CD14-positive monocyte (primary cell): ENCODE measurements at regions not wholly inside any gene's neighbourhood (a gene's known extent, or its start where the extent isn't known, plus 50 kb on each side); places are given as distances from the start of the nearest gene placed in this dataset.

ENCODE experiments used
- DNase-seq, 3 donors: peaks; one replicate each; pipeline ENCODE4 v3.0.0-alpha.2; 2011 to 2022
- H2AFZ ChIP-seq: 2 replicates; pipeline ENCODE4 v1.6.0; 2012; ENCODE audit warnings: mild to moderate bottlenecking, low read depth, low read length, inconsistent platforms; ENCODE audit not compliant: insufficient read depth, poor library complexity, severe bottlenecking
- H3K27ac ChIP-seq, 2 donors: 1 replicate in 1 of 2; 2 replicates in 1 of 2; pipeline ENCODE4 v1.5.1; 2012 to 2013; ENCODE audit warnings: low read length in 2 of 2, control low read depth in 1 of 2, inconsistent platforms in 1 of 2, low read depth in 1 of 2, mild to moderate bottlenecking in 1 of 2
- H3K27me3 ChIP-seq, 2 donors: one replicate each; pipeline versions ENCODE4 v1.6.0 to v1.6.1; 2011 to 2013; ENCODE audit warnings: low read length in 2 of 2; ENCODE audit not compliant: control insufficient read depth in 2 of 2, insufficient read depth in 2 of 2
- H3K36me3 ChIP-seq, 2 donors: replicated peaks in 1 of 2; 1 replicate in 1 of 2; 2 replicates in 1 of 2; pipeline versions ENCODE4 v1.5.1 to v1.6.1; 2012 to 2013; ENCODE audit warnings: low read length in 2 of 2, control low read depth in 1 of 2, inconsistent platforms in 1 of 2, mild to moderate bottlenecking in 1 of 2; ENCODE audit not compliant: insufficient read depth in 2 of 2, control insufficient read depth in 1 of 2
- H3K4me1 ChIP-seq, 2 donors: 1 replicate in 1 of 2; 2 replicates in 1 of 2; pipeline versions ENCODE4 v1.5.1 to v1.6.1; 2012 to 2013; ENCODE audit warnings: low read length in 2 of 2, control low read depth in 1 of 2, inconsistent platforms in 1 of 2, mild to moderate bottlenecking in 1 of 2, moderate library complexity in 1 of 2; ENCODE audit not compliant: insufficient read depth in 2 of 2, control insufficient read depth in 1 of 2
- H3K4me2 ChIP-seq: replicated peaks from 2 replicates; pipeline ENCODE3; 2012; ENCODE audit warnings: low read length, moderate library complexity, mild to moderate bottlenecking; ENCODE audit not compliant: poor library complexity, severe bottlenecking; ENCODE audit errors: extremely low read depth
- H3K4me3 ChIP-seq, 3 experiments: fragments of 200-600 bp in 1 of 3; sonication (generic) in 1 of 3; replicated peaks in 1 of 3; 1 replicate in 2 of 3; 2 replicates in 1 of 3; pipeline ENCODE4 v1.5.1; 2011 to 2013; ENCODE audit warnings: low read length in 3 of 3, mild to moderate bottlenecking in 3 of 3, control low read depth in 2 of 3, low read depth in 2 of 3, inconsistent platforms in 1 of 3, moderate library complexity in 1 of 3
- H3K79me2 ChIP-seq: 2 replicates; pipeline ENCODE4 v1.6.0; 2012; ENCODE audit warnings: mild to moderate bottlenecking, control low read depth, inconsistent platforms, low read length, moderate library complexity; ENCODE audit not compliant: insufficient read depth
- H3K9ac ChIP-seq: 2 replicates; pipeline ENCODE4 v1.6.0; 2017; ENCODE audit warnings: low read length, mild to moderate bottlenecking; ENCODE audit not compliant: insufficient read depth, poor library complexity, severe bottlenecking
- H3K9me3 ChIP-seq, 2 donors: replicated peaks in 1 of 2; 1 replicate in 1 of 2; 2 replicates in 1 of 2; pipeline versions ENCODE4 v1.5.1 to v1.6.1; 2012 to 2013; ENCODE audit warnings: low read length in 2 of 2, control low read depth in 1 of 2; ENCODE audit not compliant: control insufficient read depth in 1 of 2, insufficient read depth in 1 of 2
- H4K20me1 ChIP-seq: 2 replicates; pipeline ENCODE4 v1.6.0; 2012; ENCODE audit warnings: mild to moderate bottlenecking, low read length, control low read depth, moderate library complexity; ENCODE audit not compliant: insufficient read depth
- H3K27ac Mint-ChIP-seq, 7 donors: one replicate each; pipeline ENCODE4 v1.8.0; 2020; ENCODE audit warnings: mild to moderate bottlenecking in 7 of 7, mixed read lengths in 7 of 7, moderate library complexity in 6 of 7, inconsistent platforms in 2 of 7
- H3K27me3 Mint-ChIP-seq, 3 donors: one replicate each; pipeline ENCODE4 v1.8.0; 2021 to 2022; ENCODE audit warnings: low read depth in 3 of 3, mild to moderate bottlenecking in 3 of 3, mixed read lengths in 3 of 3, moderate library complexity in 3 of 3, inconsistent platforms in 1 of 3
- H3K36me3 Mint-ChIP-seq, 2 donors: one replicate each; pipeline ENCODE4 v1.8.0; 2020; ENCODE audit warnings: mixed read lengths in 2 of 2, inconsistent platforms in 1 of 2, mild to moderate bottlenecking in 1 of 2
- H3K4me1 Mint-ChIP-seq: one replicate; pipeline ENCODE4 v1.8.0; 2020; ENCODE audit warnings: mild to moderate bottlenecking, mixed read lengths
- H3K4me3 Mint-ChIP-seq, 2 donors: one replicate each; pipeline ENCODE4 v1.8.0; 2020; ENCODE audit warnings: mild to moderate bottlenecking in 2 of 2, mixed read lengths in 2 of 2, moderate library complexity in 1 of 2
- H3K9me3 Mint-ChIP-seq, 7 donors: one replicate each; pipeline ENCODE4 v1.8.0; 2020 to 2022; ENCODE audit warnings: mixed read lengths in 7 of 7, mild to moderate bottlenecking in 6 of 7, moderate library complexity in 6 of 7, inconsistent platforms in 2 of 7
- CTCF ChIP-seq: fragments of 200-600 bp; IDR thresholded peaks from one replicate; pipeline ENCODE4 v1.8.0; 2022; ENCODE audit warnings: antibody characterized with exemption, mild to moderate bottlenecking
- WGBS: methylation state at CpG from one replicate; pipeline ENCODE4 v1.1.5; 2013; ENCODE audit warnings: missing lambda C conversion rate; ENCODE audit not compliant: insufficient coverage; 5-methylcytosine and 5-hydroxymethylcytosine counted together
- intact Hi-C, 2 donors: fragments of 100-400 bp; cut with micrococcal nuclease; formaldehyde crosslinking; loops; one replicate each; pipeline versions ENCODE4 v1.15.0 to v1.15.1; 2023

GRCh38 chr6:97913721-97914120, 630.7 kb upstream of the MMS22L start:
- H3K4me1 ChIP-seq = no peaks in the 10 kb centered on the region
- H3K4me2 ChIP-seq = no peak overlapping the region
- no peaks in the 10 kb centered on the region for H3K9me3 ChIP-seq
- no peaks in the 10 kb centered on the region for H4K20me1 ChIP-seq
- no peak overlapping the region for H2AFZ ChIP-seq
- H3K9me3 Mint-ChIP-seq = peaks cover 0 to 5% (median 0%) of the 10 kb centered on the region in 7 donors
- no peaks in the 10 kb centered on the region for H3K36me3 ChIP-seq
- H3K27ac Mint-ChIP-seq = no peak overlapping the region
- intact Hi-C loops = no loop called here
- H3K4me3 Mint-ChIP-seq = no peak overlapping the region
- no peaks in the 10 kb centered on the region for H3K4me1 Mint-ChIP-seq
- H3K27ac ChIP-seq = no peak overlapping the region
- TF ChIP-seq CTCF = no peak
- no peaks in the 10 kb centered on the region for H3K36me3 Mint-ChIP-seq
- H3K9ac ChIP-seq = no peak overlapping the region
- H3K79me2 ChIP-seq = no peaks in the 10 kb centered on the region
- H3K4me3 ChIP-seq = no peak overlapping the region
- no CpG with 5 or more reads among the region's 1 CpG for WGBS
- DNase-seq = no peak
- no peaks in the 10 kb centered on the region for H3K27me3 ChIP-seq
- no peaks in the 10 kb centered on the region for H3K27me3 Mint-ChIP-seq

DNA sequence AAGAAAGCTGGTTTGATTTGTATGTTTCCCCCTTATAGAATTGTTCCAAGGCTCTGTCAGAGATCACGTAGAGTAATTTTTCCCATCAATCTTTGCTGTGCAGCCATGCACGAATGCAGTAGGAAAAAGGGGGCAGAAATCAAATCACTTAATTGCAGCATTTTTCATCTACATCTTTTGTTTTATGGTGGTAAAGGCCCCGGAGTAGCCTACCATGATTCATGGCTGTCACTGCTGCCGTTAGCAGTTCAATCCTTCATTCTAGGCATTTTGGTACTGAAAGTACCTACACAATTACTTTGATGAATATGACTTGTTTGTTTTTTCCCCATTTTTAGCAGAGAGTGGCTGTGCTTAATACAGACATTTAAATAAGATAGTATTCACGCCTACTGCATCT, 631.9 kb upstream of the MMS22L start:
- no peaks in the 10 kb centered on the region for H3K9me3 ChIP-seq
- intact Hi-C loops = no loop called here
- no peak overlapping the region for H2AFZ ChIP-seq
- no peaks in the 10 kb centered on the region for H3K36me3 ChIP-seq
- no peaks in the 10 kb centered on the region for H3K4me1 ChIP-seq
- Mint-ChIP-seq H3K27ac (no peak overlapping the region), H3K4me1 (no peaks in the 10 kb centered on the region), H3K4me3 (no peak overlapping the region), H3K27me3 (peaks cover 0 to 2% (median 0%) of the 10 kb centered on the region in 3 donors), H3K36me3 (no peaks in the 10 kb centered on the region), H3K9me3 (peaks cover 0 to 3% (median 0%) of the 10 kb centered on the region in 7 donors)
- TF ChIP-seq CTCF = no peak
- DNase-seq = no peak
- H3K79me2 ChIP-seq = no peaks in the 10 kb centered on the region
- no peaks in the 10 kb centered on the region for H4K20me1 ChIP-seq
- H3K4me2 ChIP-seq = no peak overlapping the region
- no peak overlapping the region for H3K4me3 ChIP-seq
- no peak overlapping the region for H3K27ac ChIP-seq
- H3K9ac ChIP-seq = no peak overlapping the region
- no peaks in the 10 kb centered on the region for H3K27me3 ChIP-seq
- WGBS = no CpG with 5 or more reads among the region's 5 CpGs
